ENCODE measurements at regions not wholly inside any gene's neighbourhood (a gene's known extent, or its start where the extent isn't known, plus 50 kb on each side); places are given as distances from the start of the nearest gene placed in this dataset.
"Not testable (repeated sequence)": the region's sequence is repeated elsewhere in the genome, so short reads cannot be mapped to it uniquely, and the experiment has no call there.

- peaks cover 2 to 14% (median 7%) of the 10 kb centered on the region in 7 donors for H3K9me3 Mint-ChIP-seq
- Histone ChIP-seq H3K27ac (ENCODE audit: insufficient read depth, low read length, poor library complexity, severe bottlenecking) (no peak overlapping the region), H3K36me3 (ENCODE audit: control insufficient read depth, insufficient read depth, low read length) (no peaks in the 10 kb centered on the region), H3K27me3 (ENCODE audit: control insufficient read depth, insufficient read depth, low read length) (no peaks in the 10 kb centered on the region), H3K4me3 (ENCODE audit: low read depth, low read length) (no peak overlapping the region), H3K4me1 (ENCODE audit: control insufficient read depth, insufficient read depth, low read length, poor library complexity, severe bottlenecking) (no peaks in the 10 kb centered on the region), H3K9me3 (ENCODE audit: control insufficient read depth in 2 of 2, low read length in 2 of 2) (no peaks in the 10 kb centered on the region)
- no peaks in the 10 kb centered on the region for H3K36me3 Mint-ChIP-seq
- no peaks in the 10 kb centered on the region for H3K4me1 Mint-ChIP-seq
- DNase-seq (no peak), ATAC-seq (ENCODE audit: low read depth in 2 of 2) (no peak)
- H3K27me3 Mint-ChIP-seq: peaks cover 6% of the 10 kb centered on the region
- H3K27ac Mint-ChIP-seq: no peak overlapping the region
- no peak overlapping the region for H3K4me3 Mint-ChIP-seq
These were observed 133.5 kb upstream of the MRPS30 start for GRCh38 chr5:44675296-44675695.

GRCh38 chr5:44674461-44674860 lies 134.3 kb upstream of the MRPS30 start:
- no peak for ATAC-seq (ENCODE audit: low read depth in 2 of 2)
- H3K4me3 Mint-ChIP-seq: no peak overlapping the region

GRCh38 chr5:44668471-44668870 lies 140.3 kb upstream of the MRPS30 start:
- not testable (repeated sequence) for H3K36me3 Mint-ChIP-seq; ATAC-seq (ENCODE audit: low read depth in 2 of 2); H3K27me3 Mint-ChIP-seq; H3K4me3 ChIP-seq (ENCODE audit: low read depth, low read length); DNase-seq; H3K4me1 ChIP-seq (ENCODE audit: control insufficient read depth, insufficient read depth, low read length, poor library complexity, severe bottlenecking); H3K4me3 Mint-ChIP-seq; H3K27me3 ChIP-seq (ENCODE audit: control insufficient read depth, insufficient read depth, low read length); H3K4me1 Mint-ChIP-seq; H3K27ac ChIP-seq (ENCODE audit: insufficient read depth, low read length, poor library complexity, severe bottlenecking); H3K9me3 ChIP-seq (ENCODE audit: control insufficient read depth in 2 of 2, low read length in 2 of 2); H3K36me3 ChIP-seq (ENCODE audit: control insufficient read depth, insufficient read depth, low read length); H3K27ac Mint-ChIP-seq
- peaks cover 0 to 16% (median 8%) of the 10 kb centered on the region in 7 donors for H3K9me3 Mint-ChIP-seq

More at GRCh38 chr5:44674461-44674860, 134.3 kb upstream of the MRPS30 start:
- no peak for DNase-seq
- H3K27me3 Mint-ChIP-seq: peaks cover 1% of the 10 kb centered on the region
- Histone ChIP-seq H3K9me3 (ENCODE audit: control insufficient read depth in 2 of 2, low read length in 2 of 2) (no peaks in the 10 kb centered on the region), H3K4me1 (ENCODE audit: control insufficient read depth, insufficient read depth, low read length, poor library complexity, severe bottlenecking) (no peaks in the 10 kb centered on the region), H3K36me3 (ENCODE audit: control insufficient read depth, insufficient read depth, low read length) (no peaks in the 10 kb centered on the region), H3K27me3 (ENCODE audit: control insufficient read depth, insufficient read depth, low read length) (no peaks in the 10 kb centered on the region), H3K4me3 (ENCODE audit: low read depth, low read length) (no peak overlapping the region), H3K27ac (ENCODE audit: insufficient read depth, low read length, poor library complexity, severe bottlenecking) (no peak overlapping the region)
- H3K4me1 Mint-ChIP-seq: no peaks in the 10 kb centered on the region
- no peak overlapping the region for H3K27ac Mint-ChIP-seq
- H3K36me3 Mint-ChIP-seq: no peaks in the 10 kb centered on the region
- H3K9me3 Mint-ChIP-seq: peaks cover 2 to 10% (median 7%) of the 10 kb centered on the region in 7 donors

GRCh38 chr5:44665101-44665701 lies 143.5 kb upstream of the MRPS30 start:
- H3K4me3 ChIP-seq (ENCODE audit: low read depth, low read length): no peak overlapping the region
- no peaks in the 10 kb centered on the region for H3K4me1 ChIP-seq (ENCODE audit: control insufficient read depth, insufficient read depth, low read length, poor library complexity, severe bottlenecking)
- H3K9me3 ChIP-seq (ENCODE audit: control insufficient read depth in 2 of 2, low read length in 2 of 2): no peaks in the 10 kb centered on the region
- H3K9me3 Mint-ChIP-seq: peaks cover 3 to 19% (median 11%) of the 10 kb centered on the region in 7 donors
- H3K27ac ChIP-seq (ENCODE audit: insufficient read depth, low read length, poor library complexity, severe bottlenecking): no peak overlapping the region
- DNase-seq (no peak), ATAC-seq (ENCODE audit: low read depth in 2 of 2) (no peak)
- no peaks in the 10 kb centered on the region for H3K36me3 ChIP-seq (ENCODE audit: control insufficient read depth, insufficient read depth, low read length)
- no peaks in the 10 kb centered on the region for H3K27me3 Mint-ChIP-seq
- H3K36me3 Mint-ChIP-seq: no peaks in the 10 kb centered on the region
- no peaks in the 10 kb centered on the region for H3K4me1 Mint-ChIP-seq
- no peak overlapping the region for H3K27ac Mint-ChIP-seq
- H3K4me3 Mint-ChIP-seq: no peak overlapping the region
- no peaks in the 10 kb centered on the region for H3K27me3 ChIP-seq (ENCODE audit: control insufficient read depth, insufficient read depth, low read length)

- peaks cover 4 to 16% (median 11%) of the 10 kb centered on the region in 7 donors for H3K9me3 Mint-ChIP-seq
- no peaks in the 10 kb centered on the region for H3K4me1 Mint-ChIP-seq
- DNase-seq (no peak), ATAC-seq (ENCODE audit: low read depth in 2 of 2) (no peak)
- no peak overlapping the region for H3K27ac Mint-ChIP-seq
- no peaks in the 10 kb centered on the region for H3K36me3 ChIP-seq (ENCODE audit: control insufficient read depth, insufficient read depth, low read length)
- H3K36me3 Mint-ChIP-seq: no peaks in the 10 kb centered on the region
- H3K27ac ChIP-seq (ENCODE audit: insufficient read depth, low read length, poor library complexity, severe bottlenecking): no peak overlapping the region
- H3K4me3 ChIP-seq (ENCODE audit: low read depth, low read length): no peak overlapping the region
- H3K4me1 ChIP-seq (ENCODE audit: control insufficient read depth, insufficient read depth, low read length, poor library complexity, severe bottlenecking): no peaks in the 10 kb centered on the region
- H3K27me3 Mint-ChIP-seq: no peaks in the 10 kb centered on the region
- no peaks in the 10 kb centered on the region for H3K9me3 ChIP-seq (ENCODE audit: control insufficient read depth in 2 of 2, low read length in 2 of 2)
- H3K4me3 Mint-ChIP-seq: no peak overlapping the region
- no peaks in the 10 kb centered on the region for H3K27me3 ChIP-seq (ENCODE audit: control insufficient read depth, insufficient read depth, low read length)
These were observed 144.0 kb upstream of the MRPS30 start for GRCh38 chr5:44664711-44665100.

GRCh38 chr5:44663991-44664710 lies 144.6 kb upstream of the MRPS30 start:
- no peak overlapping the region for H3K4me3 ChIP-seq (ENCODE audit: low read depth, low read length)
- H3K4me3 Mint-ChIP-seq: no peak overlapping the region
- H3K27ac ChIP-seq (ENCODE audit: insufficient read depth, low read length, poor library complexity, severe bottlenecking): no peak overlapping the region
- no peaks in the 10 kb centered on the region for H3K36me3 Mint-ChIP-seq
- no peak overlapping the region for H3K27ac Mint-ChIP-seq
- ATAC-seq (ENCODE audit: low read depth in 2 of 2) (no peak), DNase-seq (no peak)
- no peaks in the 10 kb centered on the region for H3K36me3 ChIP-seq (ENCODE audit: control insufficient read depth, insufficient read depth, low read length)
- no peaks in the 10 kb centered on the region for H3K27me3 ChIP-seq (ENCODE audit: control insufficient read depth, insufficient read depth, low read length)
- no peaks in the 10 kb centered on the region for H3K9me3 ChIP-seq (ENCODE audit: control insufficient read depth in 2 of 2, low read length in 2 of 2)
- no peaks in the 10 kb centered on the region for H3K27me3 Mint-ChIP-seq
- H3K4me1 ChIP-seq (ENCODE audit: control insufficient read depth, insufficient read depth, low read length, poor library complexity, severe bottlenecking): no peaks in the 10 kb centered on the region
- H3K4me1 Mint-ChIP-seq: no peaks in the 10 kb centered on the region
- peaks cover 5 to 15% (median 11%) of the 10 kb centered on the region in 7 donors for H3K9me3 Mint-ChIP-seq

GRCh38 chr5:44661851-44662250 lies 146.9 kb upstream of the MRPS30 start:
- Mint-ChIP-seq H3K27ac (no peak overlapping the region), H3K4me3 (no peak overlapping the region), H3K27me3 (no peaks in the 10 kb centered on the region), H3K36me3 (no peaks in the 10 kb centered on the region), H3K4me1 (no peaks in the 10 kb centered on the region), H3K9me3 (peaks cover 4 to 15% (median 11%) of the 10 kb centered on the region in 7 donors)
- no peaks in the 10 kb centered on the region for H3K4me1 ChIP-seq (ENCODE audit: control insufficient read depth, insufficient read depth, low read length, poor library complexity, severe bottlenecking)
- no peaks in the 10 kb centered on the region for H3K27me3 ChIP-seq (ENCODE audit: control insufficient read depth, insufficient read depth, low read length)
- no peaks in the 10 kb centered on the region for H3K36me3 ChIP-seq (ENCODE audit: control insufficient read depth, insufficient read depth, low read length)
- ATAC-seq (ENCODE audit: low read depth in 2 of 2) (no peak), DNase-seq (no peak)
- no peak overlapping the region for H3K27ac ChIP-seq (ENCODE audit: insufficient read depth, low read length, poor library complexity, severe bottlenecking)
- no peak overlapping the region for H3K4me3 ChIP-seq (ENCODE audit: low read depth, low read length)
- H3K9me3 ChIP-seq (ENCODE audit: control insufficient read depth in 2 of 2, low read length in 2 of 2): no peaks in the 10 kb centered on the region

GRCh38 chr5:44660251-44660650 lies 148.5 kb upstream of the MRPS30 start:
- Mint-ChIP-seq H3K4me3 (no peak overlapping the region), H3K4me1 (no peaks in the 10 kb centered on the region), H3K36me3 (no peaks in the 10 kb centered on the region), H3K9me3 (peaks cover 4 to 22% (median 8%) of the 10 kb centered on the region in 7 donors), H3K27me3 (no peaks in the 10 kb centered on the region), H3K27ac (no peak overlapping the region)
- Histone ChIP-seq H3K27me3 (ENCODE audit: control insufficient read depth, insufficient read depth, low read length) (no peaks in the 10 kb centered on the region), H3K36me3 (ENCODE audit: control insufficient read depth, insufficient read depth, low read length) (no peaks in the 10 kb centered on the region), H3K27ac (ENCODE audit: insufficient read depth, low read length, poor library complexity, severe bottlenecking) (no peak overlapping the region), H3K4me1 (ENCODE audit: control insufficient read depth, insufficient read depth, low read length, poor library complexity, severe bottlenecking) (no peaks in the 10 kb centered on the region), H3K4me3 (ENCODE audit: low read depth, low read length) (no peak overlapping the region), H3K9me3 (ENCODE audit: control insufficient read depth in 2 of 2, low read length in 2 of 2) (no peaks in the 10 kb centered on the region)
- ATAC-seq (ENCODE audit: low read depth in 2 of 2) (no peak), DNase-seq (no peak)

Data from CD4-positive, CD25-positive, alpha-beta regulatory T cell (primary cell).